ENCODE measurements at regions not wholly inside any gene's neighbourhood (a gene's known extent, or its start where the extent isn't known, plus 50 kb on each side); places are given as distances from the start of the nearest gene placed in this dataset.

DNA sequence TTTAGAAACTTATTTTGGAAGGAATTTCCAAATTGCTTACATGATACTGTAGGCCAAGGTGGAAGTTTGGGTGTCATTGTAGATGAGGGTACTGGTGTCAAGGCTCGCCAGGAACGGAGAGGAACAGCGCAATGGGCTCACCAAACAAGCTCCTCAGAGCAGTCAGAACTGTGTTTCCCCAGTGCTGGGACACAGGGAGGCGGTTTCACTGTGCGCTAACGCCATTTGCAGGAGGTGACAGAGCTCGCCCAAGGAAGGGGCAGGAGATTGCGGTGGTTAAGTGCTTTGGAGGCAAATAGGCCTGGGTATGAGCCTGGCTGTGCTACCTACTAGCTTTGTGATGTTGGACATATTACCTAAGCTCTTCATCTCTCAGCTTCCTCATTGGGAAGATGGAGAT lies 57.3 kb downstream of the HHEX start:
- peaks cover 24% of the 10 kb centered on the region for H3K27me3 Mint-ChIP-seq (ENCODE audit: low read depth)
- H3K9me3 Mint-ChIP-seq, result no peaks in the 10 kb centered on the region
- no peaks in the 10 kb centered on the region for H3K4me1 Mint-ChIP-seq
- no peak overlapping the region for H3K27ac Mint-ChIP-seq (ENCODE audit: unreplicated experiment)
- DNase-seq (ENCODE audit: low read depth, low spot score), result no peak
- TF ChIP-seq, protein P1, sequence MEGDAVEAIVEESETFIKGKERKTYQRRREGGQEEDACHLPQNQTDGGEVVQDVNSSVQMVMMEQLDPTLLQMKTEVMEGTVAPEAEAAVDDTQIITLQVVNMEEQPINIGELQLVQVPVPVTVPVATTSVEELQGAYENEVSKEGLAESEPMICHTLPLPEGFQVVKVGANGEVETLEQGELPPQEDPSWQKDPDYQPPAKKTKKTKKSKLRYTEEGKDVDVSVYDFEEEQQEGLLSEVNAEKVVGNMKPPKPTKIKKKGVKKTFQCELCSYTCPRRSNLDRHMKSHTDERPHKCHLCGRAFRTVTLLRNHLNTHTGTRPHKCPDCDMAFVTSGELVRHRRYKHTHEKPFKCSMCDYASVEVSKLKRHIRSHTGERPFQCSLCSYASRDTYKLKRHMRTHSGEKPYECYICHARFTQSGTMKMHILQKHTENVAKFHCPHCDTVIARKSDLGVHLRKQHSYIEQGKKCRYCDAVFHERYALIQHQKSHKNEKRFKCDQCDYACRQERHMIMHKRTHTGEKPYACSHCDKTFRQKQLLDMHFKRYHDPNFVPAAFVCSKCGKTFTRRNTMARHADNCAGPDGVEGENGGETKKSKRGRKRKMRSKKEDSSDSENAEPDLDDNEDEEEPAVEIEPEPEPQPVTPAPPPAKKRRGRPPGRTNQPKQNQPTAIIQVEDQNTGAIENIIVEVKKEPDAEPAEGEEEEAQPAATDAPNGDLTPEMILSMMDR (conservative IDR thresholded peaks at IDR 0.05), result no peak
- no peaks in the 10 kb centered on the region for H3K36me3 Mint-ChIP-seq (ENCODE audit: low read depth)
- H3K4me3 Mint-ChIP-seq, result no peak overlapping the region

DNA sequence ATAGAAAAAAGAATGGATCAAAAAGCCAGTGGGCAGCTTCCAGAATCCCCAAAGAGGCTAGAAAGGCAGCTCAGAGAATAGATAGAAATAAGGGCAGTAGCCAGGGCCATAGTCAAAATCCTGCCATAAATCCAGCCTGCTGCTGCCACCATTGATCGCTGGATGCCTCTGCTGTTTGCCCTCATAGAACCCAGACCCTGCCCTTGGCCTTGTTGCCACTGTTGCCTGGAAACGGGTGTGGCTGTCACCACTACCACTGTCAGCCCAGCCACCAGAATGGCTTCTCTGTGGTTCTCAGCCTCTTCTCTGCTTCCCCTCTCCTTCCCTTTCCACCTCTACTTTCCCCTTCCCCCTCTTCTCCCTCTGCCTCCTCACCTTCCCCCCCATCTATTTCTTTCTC lies 57.8 kb downstream of the HHEX start:
- no peak overlapping the region for H3K27ac Mint-ChIP-seq (ENCODE audit: unreplicated experiment)
- no peaks in the 10 kb centered on the region for H3K36me3 Mint-ChIP-seq (ENCODE audit: low read depth)
- no peak for DNase-seq (ENCODE audit: low read depth, low spot score)
- H3K27me3 Mint-ChIP-seq (ENCODE audit: low read depth), result peaks cover 19% of the 10 kb centered on the region
- TF ChIP-seq, protein P1 (conservative IDR thresholded peaks at IDR 0.05), result no peak
- H3K9me3 Mint-ChIP-seq, result no peaks in the 10 kb centered on the region
- no peak overlapping the region for H3K4me3 Mint-ChIP-seq
- no peaks in the 10 kb centered on the region for H3K4me1 Mint-ChIP-seq

DNA sequence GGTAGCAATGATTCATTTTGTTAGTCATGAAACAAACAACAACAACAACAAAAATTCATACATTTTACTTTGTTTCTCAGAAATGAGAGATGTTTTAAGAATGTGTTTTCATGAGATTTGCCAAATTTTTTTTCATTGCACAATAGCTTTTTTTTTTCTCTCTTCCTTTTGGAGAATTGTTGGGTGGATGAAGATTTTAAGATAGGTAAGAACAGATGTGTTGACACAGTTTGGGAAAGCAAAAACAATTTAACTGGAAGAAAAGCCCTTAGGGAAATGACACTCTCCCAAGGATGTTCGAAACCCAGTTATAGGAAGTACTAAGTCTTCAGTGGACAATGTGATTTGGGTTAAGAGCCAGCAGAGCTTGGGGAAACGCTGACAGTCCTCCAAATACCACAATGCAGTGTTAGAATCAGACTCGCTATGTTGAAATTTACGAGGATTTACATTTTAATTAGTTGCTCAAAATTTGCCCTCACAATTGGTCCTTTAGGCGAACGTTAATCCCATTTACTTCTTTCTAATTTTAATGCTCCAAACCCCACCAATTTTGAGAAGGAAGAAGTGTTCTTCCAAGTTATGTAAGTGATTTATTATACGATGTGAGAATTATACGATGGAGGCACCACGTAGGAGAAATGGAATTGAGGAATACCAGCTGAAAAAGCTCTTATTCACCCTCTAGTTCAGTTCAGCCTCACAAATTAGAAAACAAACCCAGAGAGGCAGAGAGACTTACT lies 61.2 kb downstream of the HHEX start:
- Mint-ChIP-seq H3K4me1 (peaks cover under 1% of the 10 kb centered on the region), H3K4me3 (no peak overlapping the region), H3K9me3 (no peaks in the 10 kb centered on the region), H3K27ac (ENCODE audit: unreplicated experiment) (no peak overlapping the region), H3K27me3 (ENCODE audit: low read depth) (peaks cover 13% of the 10 kb centered on the region), H3K36me3 (ENCODE audit: low read depth) (no peaks in the 10 kb centered on the region)
- TF ChIP-seq, protein P1 (conservative IDR thresholded peaks at IDR 0.05), result no peak
- DNase-seq (ENCODE audit: low read depth, low spot score), result no peak

DNA sequence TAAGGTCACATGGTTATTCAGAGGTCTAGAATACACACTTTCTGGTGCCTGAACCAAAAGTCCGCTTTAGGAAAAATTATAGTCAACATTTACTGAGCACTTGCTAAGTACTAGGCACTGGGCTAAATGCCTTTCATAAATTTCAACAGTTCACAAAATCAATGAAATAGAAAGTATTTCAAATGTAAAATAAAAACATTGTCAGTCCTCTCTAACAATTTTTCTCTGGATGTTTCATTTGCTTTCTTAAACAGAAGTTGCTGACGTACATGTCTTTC lies 61.7 kb downstream of the HHEX start:
- DNase-seq (ENCODE audit: low read depth, low spot score), result no peak

DNA sequence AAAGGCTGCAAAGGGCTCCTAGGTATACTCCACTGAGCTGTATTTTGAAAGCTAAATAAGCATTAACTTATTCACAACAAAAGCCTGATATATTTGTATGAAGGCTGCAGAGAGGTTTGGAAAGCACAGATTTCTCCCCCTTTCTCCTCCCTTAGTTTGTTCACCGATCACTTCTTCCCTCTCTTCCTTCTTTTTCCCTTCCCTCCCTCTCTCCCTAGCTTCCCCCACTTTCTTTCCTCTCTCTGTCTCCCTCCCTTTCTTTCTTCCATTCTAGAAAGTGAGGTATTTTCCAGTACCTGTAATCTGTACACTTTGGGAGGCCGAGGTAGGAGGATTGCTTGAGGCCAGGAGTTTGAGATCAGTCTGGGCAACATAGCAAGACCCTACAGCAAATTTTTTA lies 62.1 kb downstream of the HHEX start:
- Mint-ChIP-seq H3K4me3 (no peak overlapping the region), H3K4me1 (peaks cover 6% of the 10 kb centered on the region), H3K27ac (ENCODE audit: unreplicated experiment) (no peak overlapping the region), H3K9me3 (no peaks in the 10 kb centered on the region), H3K36me3 (ENCODE audit: low read depth) (no peaks in the 10 kb centered on the region), H3K27me3 (ENCODE audit: low read depth) (peaks cover 13% of the 10 kb centered on the region)
- DNase-seq (ENCODE audit: low read depth, low spot score), result no peak
- TF ChIP-seq, protein P1 (conservative IDR thresholded peaks at IDR 0.05), result no peak

More for the DNA sequence above, 61.7 kb downstream of the HHEX start:
- Mint-ChIP-seq H3K9me3 (no peaks in the 10 kb centered on the region), H3K27ac (ENCODE audit: unreplicated experiment) (no peak overlapping the region), H3K36me3 (ENCODE audit: low read depth) (no peaks in the 10 kb centered on the region), H3K27me3 (ENCODE audit: low read depth) (peaks cover 13% of the 10 kb centered on the region), H3K4me3 (no peak overlapping the region), H3K4me1 (peaks cover 5% of the 10 kb centered on the region)
- TF ChIP-seq, protein P1 (conservative IDR thresholded peaks at IDR 0.05), result no peak
